Large intestine (tissue), 3 donors: ENCODE measurements at regions not wholly inside any gene's neighbourhood (a gene's known extent, or its start where the extent isn't known, plus 50 kb on each side); places are given as distances from the start of the nearest gene placed in this dataset.

Experiments
- DNase-seq, 2 donors: peaks; one replicate each; pipeline versions ENCODE4 v3.0.0 to v3.0.0-alpha.2; 2013
- H3K27ac ChIP-seq: one replicate; pipeline ENCODE4 v1.5.1; 2013; ENCODE audit warnings: low read length
- H3K27me3 ChIP-seq: 2 replicates; pipeline ENCODE4 v1.6.1; 2013; ENCODE audit warnings: low read length; ENCODE audit not compliant: control insufficient read depth, insufficient read depth
- H3K36me3 ChIP-seq: 2 replicates; pipeline ENCODE4 v1.6.1; 2013; ENCODE audit warnings: low read length; ENCODE audit not compliant: control insufficient read depth, insufficient read depth
- H3K4me1 ChIP-seq: one replicate; pipeline ENCODE4 v1.6.1; 2013; ENCODE audit warnings: low read length; ENCODE audit not compliant: control insufficient read depth, insufficient read depth
- H3K4me3 ChIP-seq: one replicate; pipeline ENCODE4 v1.5.1; 2013; ENCODE audit warnings: low read length
- H3K9me3 ChIP-seq: one replicate; pipeline ENCODE4 v1.6.1; 2013; ENCODE audit warnings: mild to moderate bottlenecking, low read depth, low read length, moderate library complexity; ENCODE audit not compliant: control insufficient read depth
- WGBS: methylation state at CpG from one replicate; pipeline ENCODE4 v1.1.5; 2013; ENCODE audit warnings: low lambda C conversion rate; ENCODE audit not compliant: insufficient coverage; 5-methylcytosine and 5-hydroxymethylcytosine counted together

DNA sequence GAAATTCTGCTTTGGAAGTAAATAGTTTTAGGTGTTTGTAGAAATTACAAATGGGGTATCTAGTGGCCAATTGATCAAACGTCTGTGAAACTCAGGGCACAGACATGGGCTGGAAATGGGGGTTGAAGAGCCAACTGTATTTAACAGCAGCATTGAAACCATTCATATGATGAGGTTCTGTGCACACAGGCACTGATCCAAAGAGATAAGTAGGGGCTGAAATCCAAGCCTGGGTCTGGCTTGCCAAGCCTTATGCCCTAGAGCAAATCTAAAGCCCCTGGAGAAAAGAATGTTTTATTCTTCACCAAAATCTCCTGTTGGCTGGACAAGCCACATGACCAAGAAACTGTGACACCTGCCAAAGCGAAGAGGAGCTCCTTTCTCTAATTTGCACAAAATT is 67.6 kb upstream of the ST6GALNAC5 start:
- DNase-seq: no peak
- Histone ChIP-seq H3K4me3 (no peak overlapping the region), H3K27me3 (no peaks in the 10 kb centered on the region), H3K9me3 (no peaks in the 10 kb centered on the region), H3K4me1 (no peaks in the 10 kb centered on the region), H3K27ac (no peak overlapping the region), H3K36me3 (no peaks in the 10 kb centered on the region)
- WGBS: no CpG with 5 or more reads among the region's 2 CpGs

GRCh38 chr1:76802094-76802493 is 65.2 kb upstream of the ST6GALNAC5 start:
- Histone ChIP-seq H3K4me1 (no peaks in the 10 kb centered on the region), H3K27me3 (no peaks in the 10 kb centered on the region), H3K27ac (no peak overlapping the region), H3K9me3 (no peaks in the 10 kb centered on the region), H3K4me3 (no peak overlapping the region), H3K36me3 (no peaks in the 10 kb centered on the region)
- no peak for DNase-seq
- 80% methylated on average over 1 of the region's 3 CpGs for WGBS

DNA sequence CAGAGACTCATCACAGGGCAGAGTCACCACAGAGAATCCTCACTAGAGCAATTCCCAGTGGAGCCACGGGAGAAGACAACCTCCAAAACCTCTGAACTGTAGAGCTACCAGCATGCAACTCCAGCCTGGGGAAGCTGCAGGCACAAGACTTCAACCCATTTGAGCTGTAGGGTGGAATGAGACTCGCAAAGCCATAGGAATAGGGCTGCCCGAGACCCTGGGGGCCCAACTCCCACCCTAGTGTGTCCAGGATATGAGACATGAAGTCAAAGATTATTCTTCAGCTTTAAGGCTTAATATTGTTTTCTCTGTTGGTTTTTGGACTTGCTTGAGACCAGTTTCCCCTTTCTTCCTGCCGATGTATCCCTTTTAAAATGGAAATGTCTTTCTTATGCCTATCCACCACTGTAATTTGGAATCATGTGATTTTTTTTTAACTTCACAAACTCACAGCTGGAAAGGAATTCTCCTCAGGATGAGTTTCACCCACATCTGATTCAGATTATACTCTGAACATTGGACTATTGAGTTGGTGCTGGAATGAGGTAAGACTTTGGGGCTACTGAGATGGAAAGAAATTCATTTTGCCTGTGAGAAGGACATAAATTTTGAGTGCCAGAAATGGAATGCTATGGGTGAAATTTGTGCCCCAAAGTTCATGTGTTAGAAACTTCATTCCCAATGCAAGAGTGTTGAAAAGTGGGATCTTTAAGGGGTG is 59.6 kb upstream of the ST6GALNAC5 start:
- WGBS: no CpG with 5 or more reads among the region's 4 CpGs
- Histone ChIP-seq H3K9me3 (no peaks in the 10 kb centered on the region), H3K36me3 (no peaks in the 10 kb centered on the region), H3K4me3 (no peak overlapping the region), H3K4me1 (no peaks in the 10 kb centered on the region), H3K27me3 (peaks cover 2% of the 10 kb centered on the region), H3K27ac (no peak overlapping the region)
- DNase-seq: no peak
